IMR-90 (cell line): ENCODE measurements at regions not wholly inside any gene's neighbourhood (a gene's known extent, or its start where the extent isn't known, plus 50 kb on each side); places are given as distances from the start of the nearest gene placed in this dataset.

Source experiments
- ATAC-seq: fragments of 200-7000 bp; cut with Tn5 transposase; 2 replicates; pipeline ENCODE4 v1.9.1; 2020; ENCODE audit warnings: low read depth, mild to moderate bottlenecking, moderate library complexity
- BruUV-seq: library from RNA; stranded (reverse); fragments of 400-500 nt; replicated peaks from 2 replicates; lab custom pipeline; 2021; lab: Mats Ljungman, UMichigan
- CTCF ChIA-PET: fragments of 300-600 bp; formaldehyde crosslinking; extraction: SDS; loops from one replicate; lab custom pipeline; 2021; ENCODE audit warnings: antibody characterized with exemption; lab: Yijun Ruan, JAX
- POLR2A ChIA-PET: fragments of 300-600 bp; sonication (Branson Sonifier 250); formaldehyde crosslinking; loops from one replicate; lab custom pipeline; 2022; ENCODE audit warnings: antibody characterized with exemption; ENCODE audit not compliant: unreplicated experiment; lab: Charles Lee
- DNase-seq: peaks from one replicate; pipeline ENCODE4 v3.0.0; 2013
- H2AFZ ChIP-seq: replicated peaks from 2 replicates; pipeline ENCODE3; 2013; ENCODE audit warnings: low read length, mild to moderate bottlenecking; ENCODE audit not compliant: poor library complexity
- H2AK5ac ChIP-seq: 2 replicates; pipeline ENCODE4 v1.6.1; 2013; ENCODE audit warnings: low read depth, low read length, inconsistent platforms
- H2AK9ac ChIP-seq: replicated peaks from 2 replicates; pipeline ENCODE3; 2013; ENCODE audit warnings: mild to moderate bottlenecking, low read depth, low read length, moderate library complexity; ENCODE audit not compliant: poor library complexity
- H2BK120ac ChIP-seq: 2 replicates; pipeline ENCODE4 v1.6.1; 2013; ENCODE audit warnings: low read depth, low read length, inconsistent platforms
- H2BK15ac ChIP-seq: 3 replicates; pipeline ENCODE4 v1.6.1; 2013; ENCODE audit warnings: low read depth, low read length, inconsistent platforms
- H2BK20ac ChIP-seq: 2 replicates; pipeline ENCODE4 v1.6.1; 2013; ENCODE audit warnings: low read depth, mild to moderate bottlenecking, inconsistent platforms, low read length, moderate library complexity
- H2BK5ac ChIP-seq: 2 replicates; pipeline ENCODE4 v1.6.1; 2013; ENCODE audit warnings: mild to moderate bottlenecking, low read depth, low read length, inconsistent platforms; ENCODE audit not compliant: poor library complexity, severe bottlenecking
- H3K14ac ChIP-seq: replicated peaks from 2 replicates; pipeline ENCODE4 v1.6.1; 2013; ENCODE audit warnings: low read depth, low read length, inconsistent platforms
- H3K18ac ChIP-seq: 2 replicates; pipeline ENCODE4 v1.6.1; 2013; ENCODE audit warnings: low read depth, low read length, control low read depth
- H3K23ac ChIP-seq: 2 replicates; pipeline ENCODE4 v1.6.1; 2013; ENCODE audit warnings: low read depth, low read length, inconsistent platforms
- H3K27ac ChIP-seq: 2 replicates; pipeline ENCODE4 v1.5.1; 2013; ENCODE audit warnings: mild to moderate bottlenecking, control low read depth, low read length; ENCODE audit not compliant: insufficient read depth
- H3K27me3 ChIP-seq: 2 replicates; pipeline ENCODE4 v1.6.1; 2013; ENCODE audit warnings: low read length; ENCODE audit not compliant: control insufficient read depth, insufficient read depth
- H3K36me3 ChIP-seq: 2 replicates; pipeline ENCODE4 v1.6.1; 2013; ENCODE audit warnings: low read length, mixed read lengths; ENCODE audit not compliant: control insufficient read depth, insufficient read depth
- H3K4ac ChIP-seq: 2 replicates; pipeline ENCODE4 v1.6.1; 2013; ENCODE audit warnings: low read depth, low read length, inconsistent platforms
- H3K4me1 ChIP-seq: 2 replicates; pipeline ENCODE4 v1.6.1; 2013; ENCODE audit warnings: low read length, mixed read lengths; ENCODE audit not compliant: control insufficient read depth, insufficient read depth
- H3K4me2 ChIP-seq: 2 replicates; pipeline ENCODE4 v1.6.1; 2013; ENCODE audit warnings: low read depth, mild to moderate bottlenecking, control low read depth, low read length, moderate library complexity
- H3K4me3 ChIP-seq: 2 replicates; pipeline ENCODE4 v1.5.1; 2013; ENCODE audit warnings: low read depth, mild to moderate bottlenecking, control low read depth, low read length, moderate library complexity; ENCODE audit not compliant: insufficient read depth
- H3K56ac ChIP-seq: 2 replicates; pipeline ENCODE4 v1.6.1; 2013; ENCODE audit warnings: low read length, inconsistent platforms; ENCODE audit not compliant: insufficient read depth; ENCODE audit errors: extremely low read depth
- H3K79me1 ChIP-seq, 2 experiments: 2 replicates each; pipeline ENCODE4 v1.6.1; 2013; ENCODE audit warnings: low read length in 2 of 2, inconsistent platforms in 1 of 2, low read depth in 1 of 2
- H3K9ac ChIP-seq: 2 replicates; pipeline ENCODE4 v1.6.1; 2013; ENCODE audit warnings: low read depth, low read length, control low read depth
- H3K9me1 ChIP-seq: 2 replicates; pipeline ENCODE4 v1.6.1; 2013; ENCODE audit warnings: low read length, inconsistent platforms; ENCODE audit not compliant: insufficient read depth
- H3K9me3 ChIP-seq: 2 replicates; pipeline ENCODE4 v1.6.1; 2013; ENCODE audit warnings: low read length; ENCODE audit not compliant: control insufficient read depth, insufficient read depth
- H4K20me1 ChIP-seq: 2 replicates; pipeline ENCODE4 v1.6.1; 2013; ENCODE audit warnings: low read length, inconsistent platforms; ENCODE audit not compliant: insufficient read depth
- H4K5ac ChIP-seq: 2 replicates; pipeline ENCODE4 v1.6.1; 2013; ENCODE audit warnings: mild to moderate bottlenecking, low read depth, low read length, control low read depth
- H4K8ac ChIP-seq, 2 experiments: 2 replicates each; pipeline ENCODE4 v1.6.1; 2013; ENCODE audit warnings: low read depth in 2 of 2, low read length in 2 of 2, control low read depth in 1 of 2, inconsistent platforms in 1 of 2
- H4K91ac ChIP-seq: 2 replicates; pipeline ENCODE4 v1.6.1; 2013; ENCODE audit warnings: low read depth, low read length, inconsistent platforms; ENCODE audit not compliant: insufficient read depth
- BHLHE40 ChIP-seq: fragments of 150-350 bp; IDR thresholded peaks from 2 replicates; pipeline ENCODE4 v1.6.1; 2016; ENCODE audit warnings: mild to moderate bottlenecking, low read depth, low read length
- CEBPB ChIP-seq: IDR thresholded peaks from 2 replicates; pipeline ENCODE4 v1.6.1; 2012; ENCODE audit warnings: low read depth, low read length, improper control_type of control experiment
- CHD1 ChIP-seq: IDR thresholded peaks from 2 replicates; pipeline ENCODE4 v1.6.1; 2012; ENCODE audit warnings: low read depth, low read length, improper control_type of control experiment
- FOS ChIP-seq: fragments of 150-350 bp; IDR thresholded peaks from 2 replicates; pipeline ENCODE4 v1.6.1; 2016; ENCODE audit warnings: low read depth, low read length
- MAFK ChIP-seq: IDR thresholded peaks from 2 replicates; pipeline ENCODE4 v1.6.1; 2012; ENCODE audit warnings: low read depth, low read length, improper control_type of control experiment
- MAZ ChIP-seq: IDR thresholded peaks from 2 replicates; pipeline ENCODE4 v1.6.1; 2012; ENCODE audit warnings: low read depth, mild to moderate bottlenecking, low read length, improper control_type of control experiment, moderate library complexity, borderline replicate concordance
- MXI1 ChIP-seq: IDR thresholded peaks from 2 replicates; pipeline ENCODE4 v1.6.1; 2012; ENCODE audit warnings: low read depth, mild to moderate bottlenecking, low read length, moderate library complexity, borderline replicate concordance
- NFE2L2 ChIP-seq: fragments of 150-350 bp; IDR thresholded peaks from 2 replicates; pipeline ENCODE4 v1.6.1; 2016; ENCODE audit warnings: low read depth, mild to moderate bottlenecking, low read length
- POLR2A ChIP-seq: IDR thresholded peaks from 2 replicates; pipeline ENCODE4 v1.6.1; 2012; ENCODE audit warnings: mild to moderate bottlenecking, low read depth, low read length
- RAD21 ChIP-seq: IDR thresholded peaks from 2 replicates; pipeline ENCODE4 v1.6.1; 2012; ENCODE audit warnings: low read length, improper control_type of control experiment
- RCOR1 ChIP-seq: IDR thresholded peaks from 2 replicates; pipeline ENCODE4 v1.6.1; 2012; ENCODE audit warnings: mild to moderate bottlenecking, low read length, improper control_type of control experiment; ENCODE audit not compliant: insufficient replicate concordance
- RFX5 ChIP-seq: IDR thresholded peaks from 2 replicates; pipeline ENCODE4 v1.8.0; 2012; ENCODE audit warnings: low read depth, mild to moderate bottlenecking, low read length, moderate library complexity
- SMC3 ChIP-seq: fragments of 150-350 bp; IDR thresholded peaks from 2 replicates; pipeline ENCODE4 v1.6.1; 2016; ENCODE audit warnings: low read depth, mild to moderate bottlenecking, antibody characterized with exemption, low read length, moderate library complexity
- WGBS, 2 experiments: methylation state at CpG; one replicate each; pipeline versions ENCODE4 v1.1.5 to v1.1.7; 2013; ENCODE audit warnings: missing lambda C conversion rate in 2 of 2; ENCODE audit not compliant: insufficient read length in 1 of 2; ENCODE audit errors: extremely low coverage in 2 of 2; 5-methylcytosine and 5-hydroxymethylcytosine counted together
- dilution Hi-C: fragments of 300-500 bp; cut with HindIII; formaldehyde crosslinking; loops from one replicate; pipeline ENCODE4 v1.14.3; 2018; ENCODE audit warnings: low sequenced_read_pairs; ENCODE audit not compliant: unreplicated experiment
- in situ Hi-C: fragments of 300-500 bp; cut with MboI; formaldehyde crosslinking; loops from 3 replicates; pipeline ENCODE4 v1.14.3; 2019; ENCODE audit warnings: low sequenced_read_pairs, inconsistent platforms, mixed read lengths
- intact Hi-C: fragments of 100-400 bp; cut with micrococcal nuclease; formaldehyde crosslinking; loops from 2 replicates; pipeline ENCODE4 v1.10.0; 2022
- TF ChIP-seq, protein P1 (sequence below): conservative IDR thresholded peaks from 2 replicates; pipeline ENCODE4 v1.5.1; 2012; ENCODE audit warnings: mild to moderate bottlenecking, low read depth, low read length, improper control_type of control experiment
- TF ChIP-seq, protein P2 (sequence below): fragments of 150-350 bp; IDR thresholded peaks from 2 replicates; pipeline ENCODE4 v1.6.1; 2016; ENCODE audit warnings: low read depth, mild to moderate bottlenecking, low read length, moderate library complexity, borderline replicate concordance
- TF ChIP-seq, protein P3 (sequence below): fragments of 150-350 bp; IDR thresholded peaks from 2 replicates; pipeline ENCODE4 v1.6.1; 2017; ENCODE audit warnings: mild to moderate bottlenecking, antibody characterized with exemption, low read length, low read depth

DNA sequence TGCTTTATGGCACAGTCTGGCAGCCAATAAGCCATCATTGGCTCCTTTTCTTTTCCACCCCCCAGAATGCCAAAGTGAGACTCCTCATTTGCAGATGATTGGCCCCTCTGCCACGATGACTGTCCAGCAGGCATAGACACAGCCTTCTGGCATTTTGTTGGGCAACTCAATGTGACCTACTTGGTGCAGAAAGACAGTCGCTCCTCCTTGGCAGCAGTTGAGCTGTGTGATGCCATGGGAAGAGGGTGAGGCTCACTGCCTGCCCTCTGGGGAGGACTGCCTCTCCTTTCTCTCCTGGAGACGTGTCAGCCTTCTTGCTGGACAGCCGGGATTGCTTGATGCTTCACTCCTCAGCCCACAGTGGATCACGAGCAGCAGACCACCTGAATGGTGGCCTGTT lies 264.9 kb downstream of the C12orf75 start:
- peaks cover 14% of the 10 kb centered on the region for H3K27me3 ChIP-seq
- no CpG with 5 or more reads among the region's 5 CpGs for WGBS, 2 experiments
- in situ Hi-C loops: no loop called here
- no peak overlapping the region for H2BK120ac ChIP-seq
- no TSS peak for BruUV-seq
- H4K20me1 ChIP-seq: no peaks in the 10 kb centered on the region
- H2BK5ac ChIP-seq: no peak overlapping the region
- no peak overlapping the region for H3K27ac ChIP-seq
- H3K4me1 ChIP-seq: no peaks in the 10 kb centered on the region
- DNase-seq: no peak
- CTCF ChIA-PET: interaction anchor here (0.6 kb wide), 1 partner anchor 607 kb away, joined by 5 read pairs; no protein-coding TSS in a partner anchor
- H4K91ac ChIP-seq: no peak overlapping the region
- no peak overlapping the region for H3K18ac ChIP-seq
- H4K5ac ChIP-seq: no peak overlapping the region
- no peak overlapping the region for H3K23ac ChIP-seq
- no peak overlapping the region for H2AFZ ChIP-seq
- H3K4me3 ChIP-seq: no peak overlapping the region
- no peak for ATAC-seq
- H3K9ac ChIP-seq: no peak overlapping the region
- H3K36me3 ChIP-seq: no peaks in the 10 kb centered on the region
- intact Hi-C loops: no loop called here
- no peak overlapping the region for H2BK15ac ChIP-seq
- H3K9me3 ChIP-seq: no peaks in the 10 kb centered on the region
- H3K4me2 ChIP-seq: no peak overlapping the region
- H3K14ac ChIP-seq: no peak overlapping the region
- H2BK20ac ChIP-seq: no peak overlapping the region
- no peak overlapping the region for H2AK9ac ChIP-seq
- dilution Hi-C loops: no loop called here
- H3K4ac ChIP-seq: no peak overlapping the region
- no peak overlapping the region for H3K56ac ChIP-seq
- H2AK5ac ChIP-seq: no peak overlapping the region
- H4K8ac ChIP-seq: no peak overlapping the region
- no peaks in the 10 kb centered on the region for H3K79me1 ChIP-seq
- POLR2A ChIA-PET: no interaction called here
- TF ChIP-seq BHLHE40 (no peak), SMC3 (no peak), RCOR1 (no peak), MAFK (no peak), FOS (no peak), RAD21 (no peak), RFX5 (no peak), NFE2L2 (no peak), CHD1 (no peak), MXI1 (no peak), CEBPB (no peak), POLR2A (no peak), MAZ (no peak)
- TF ChIP-seq, protein P1, sequence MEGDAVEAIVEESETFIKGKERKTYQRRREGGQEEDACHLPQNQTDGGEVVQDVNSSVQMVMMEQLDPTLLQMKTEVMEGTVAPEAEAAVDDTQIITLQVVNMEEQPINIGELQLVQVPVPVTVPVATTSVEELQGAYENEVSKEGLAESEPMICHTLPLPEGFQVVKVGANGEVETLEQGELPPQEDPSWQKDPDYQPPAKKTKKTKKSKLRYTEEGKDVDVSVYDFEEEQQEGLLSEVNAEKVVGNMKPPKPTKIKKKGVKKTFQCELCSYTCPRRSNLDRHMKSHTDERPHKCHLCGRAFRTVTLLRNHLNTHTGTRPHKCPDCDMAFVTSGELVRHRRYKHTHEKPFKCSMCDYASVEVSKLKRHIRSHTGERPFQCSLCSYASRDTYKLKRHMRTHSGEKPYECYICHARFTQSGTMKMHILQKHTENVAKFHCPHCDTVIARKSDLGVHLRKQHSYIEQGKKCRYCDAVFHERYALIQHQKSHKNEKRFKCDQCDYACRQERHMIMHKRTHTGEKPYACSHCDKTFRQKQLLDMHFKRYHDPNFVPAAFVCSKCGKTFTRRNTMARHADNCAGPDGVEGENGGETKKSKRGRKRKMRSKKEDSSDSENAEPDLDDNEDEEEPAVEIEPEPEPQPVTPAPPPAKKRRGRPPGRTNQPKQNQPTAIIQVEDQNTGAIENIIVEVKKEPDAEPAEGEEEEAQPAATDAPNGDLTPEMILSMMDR: no peak
- TF ChIP-seq, protein P2, sequence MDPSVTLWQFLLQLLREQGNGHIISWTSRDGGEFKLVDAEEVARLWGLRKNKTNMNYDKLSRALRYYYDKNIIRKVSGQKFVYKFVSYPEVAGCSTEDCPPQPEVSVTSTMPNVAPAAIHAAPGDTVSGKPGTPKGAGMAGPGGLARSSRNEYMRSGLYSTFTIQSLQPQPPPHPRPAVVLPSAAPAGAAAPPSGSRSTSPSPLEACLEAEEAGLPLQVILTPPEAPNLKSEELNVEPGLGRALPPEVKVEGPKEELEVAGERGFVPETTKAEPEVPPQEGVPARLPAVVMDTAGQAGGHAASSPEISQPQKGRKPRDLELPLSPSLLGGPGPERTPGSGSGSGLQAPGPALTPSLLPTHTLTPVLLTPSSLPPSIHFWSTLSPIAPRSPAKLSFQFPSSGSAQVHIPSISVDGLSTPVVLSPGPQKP: no peak
- TF ChIP-seq, protein P3, sequence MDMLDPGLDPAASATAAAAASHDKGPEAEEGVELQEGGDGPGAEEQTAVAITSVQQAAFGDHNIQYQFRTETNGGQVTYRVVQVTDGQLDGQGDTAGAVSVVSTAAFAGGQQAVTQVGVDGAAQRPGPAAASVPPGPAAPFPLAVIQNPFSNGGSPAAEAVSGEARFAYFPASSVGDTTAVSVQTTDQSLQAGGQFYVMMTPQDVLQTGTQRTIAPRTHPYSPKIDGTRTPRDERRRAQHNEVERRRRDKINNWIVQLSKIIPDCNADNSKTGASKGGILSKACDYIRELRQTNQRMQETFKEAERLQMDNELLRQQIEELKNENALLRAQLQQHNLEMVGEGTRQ: no peak
- no peaks in the 10 kb centered on the region for H3K9me1 ChIP-seq
